ENCODE measurements at regions not wholly inside any gene's neighbourhood (a gene's known extent, or its start where the extent isn't known, plus 50 kb on each side); places are given as distances from the start of the nearest gene placed in this dataset.
A peak's percentile ranks its signal among the peaks of the same experiment; 100 is the strongest.

- DNase-seq, result no peak
Measured at GRCh38 chr5:153030755-153031725, 459.4 kb upstream of the GRIA1 start.

- DNase-seq, result no peak
Measured at GRCh38 chr5:153039501-153039900, 451.0 kb upstream of the GRIA1 start.

GRCh38 chr5:153043886-153044285, 446.6 kb upstream of the GRIA1 start:
- DNase-seq, result no peak

GRCh38 chr5:153050496-153051179, 439.8 kb upstream of the GRIA1 start:
- DNase-seq, result no peak

DNA sequence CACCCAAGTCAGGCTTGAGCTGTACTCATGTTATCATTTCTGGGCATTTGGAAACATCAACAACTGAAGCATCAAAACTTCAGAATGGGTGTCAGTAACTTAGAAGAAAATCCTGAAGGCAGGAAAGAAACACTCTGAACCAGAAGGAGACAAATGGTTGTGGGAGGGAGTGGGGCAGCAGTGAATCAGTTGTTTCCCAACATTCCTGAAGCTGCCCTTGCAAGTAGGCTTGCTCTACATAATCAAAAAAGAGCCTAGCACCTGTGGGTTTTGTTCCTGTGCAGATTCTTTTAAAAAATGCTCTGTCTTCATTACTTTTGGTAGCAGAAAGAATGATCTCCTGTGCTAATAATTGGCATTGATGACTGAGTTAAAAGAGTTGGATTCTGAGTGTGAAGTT, 424.2 kb upstream of the GRIA1 start:
- DNase-seq, result no peak

DNA sequence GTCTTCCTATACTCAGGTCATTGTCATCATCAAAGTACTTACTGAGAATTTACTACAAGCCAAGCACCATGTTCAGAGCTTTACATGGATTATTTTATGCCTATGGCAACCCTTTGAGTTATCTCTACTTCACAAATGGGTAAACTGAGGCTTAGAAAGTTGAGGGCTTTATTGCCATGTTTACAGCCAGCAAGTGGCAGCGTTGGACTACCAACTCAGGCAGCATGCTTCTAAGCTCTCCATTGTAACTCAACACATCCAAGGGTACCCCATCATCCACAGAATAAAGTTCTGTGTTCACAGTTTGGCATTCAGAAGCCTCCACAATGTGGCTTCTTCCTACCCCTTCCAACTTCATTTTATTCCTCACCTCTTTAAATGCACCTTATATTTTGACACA, 422.6 kb upstream of the GRIA1 start:
- no peak for DNase-seq

DNA sequence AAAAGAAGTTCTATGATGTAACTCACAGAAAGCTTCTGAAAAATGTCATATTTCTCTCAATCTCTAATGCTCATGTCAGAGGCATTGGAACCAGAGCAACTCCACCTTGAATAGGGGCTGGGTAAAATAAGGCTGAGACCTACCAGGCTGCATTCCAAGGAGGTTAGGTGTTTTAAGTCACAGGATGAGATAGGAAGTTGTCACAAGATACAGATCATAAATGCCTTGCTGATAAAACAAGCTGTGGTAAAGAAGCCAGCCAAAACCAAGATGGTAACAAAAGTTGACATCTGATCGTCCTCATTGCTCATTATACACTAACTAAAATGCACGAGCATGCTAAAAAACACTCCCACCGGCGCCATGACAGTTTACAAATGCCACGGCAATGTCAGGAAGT, 411.1 kb upstream of the GRIA1 start:
- no peak for DNase-seq

- no peak for DNase-seq
Measured at GRCh38 chr5:153080940-153081339, 409.5 kb upstream of the GRIA1 start.

DNA sequence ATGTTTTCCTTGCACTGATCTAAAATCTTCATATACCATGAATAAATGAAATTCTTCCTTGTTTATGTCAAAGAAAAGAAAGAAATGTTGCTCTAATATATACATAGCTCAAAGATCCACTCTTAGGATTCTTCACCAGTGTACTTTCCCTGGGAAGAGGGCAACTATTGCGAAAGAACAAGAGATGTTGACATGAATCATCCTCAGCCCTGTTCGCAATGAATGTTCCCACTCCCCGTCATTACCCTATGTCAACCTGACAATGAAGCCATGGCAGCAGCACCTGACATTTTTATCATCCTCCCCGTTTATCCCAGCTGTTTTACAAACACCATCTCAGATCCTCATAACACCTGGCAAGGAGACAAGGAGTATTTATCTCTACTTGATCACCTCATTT, 409.1 kb upstream of the GRIA1 start:
- no peak for DNase-seq

DNA sequence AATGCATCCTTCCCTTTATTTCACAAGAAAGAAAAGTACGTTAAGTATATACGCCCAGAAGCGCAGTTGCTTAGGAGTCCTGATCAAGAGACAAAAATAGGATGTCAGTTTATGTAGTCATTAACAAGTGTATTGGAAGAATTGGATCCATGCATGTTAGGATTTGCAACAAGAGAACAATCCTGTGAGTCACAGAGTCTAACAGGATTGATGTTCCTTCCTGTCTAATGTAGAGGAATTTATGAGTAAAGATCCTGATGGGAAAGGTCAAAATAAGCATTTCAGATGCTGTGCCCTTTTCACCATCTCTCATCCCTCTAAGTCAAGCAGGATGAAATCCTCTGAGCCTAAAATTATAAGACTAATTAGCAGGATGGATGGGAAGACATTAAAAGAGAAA, 406.0 kb upstream of the GRIA1 start:
- no peak for DNase-seq

DNA sequence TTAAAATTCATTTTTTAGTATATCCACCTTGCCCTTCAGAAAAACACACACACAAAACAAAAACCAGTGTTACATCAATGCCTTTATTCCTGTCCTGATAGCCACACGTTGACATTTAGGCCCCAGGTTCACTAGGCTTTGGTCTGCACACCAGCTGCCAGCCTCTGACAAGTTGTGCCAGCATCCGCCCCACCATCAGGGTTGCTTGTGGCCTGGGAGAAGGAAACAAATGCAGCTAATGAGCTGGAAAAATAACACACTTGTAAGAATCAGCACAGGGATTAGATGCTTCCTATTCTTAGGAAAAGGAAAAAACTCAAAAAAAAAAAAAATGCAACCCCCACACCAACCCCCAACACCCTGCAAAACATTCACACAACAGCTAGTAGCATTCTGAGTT, 404.0 kb upstream of the GRIA1 start:
- DNase-seq, result peak; percentile 34

GRCh38 chr5:153088538-153088937, 401.9 kb upstream of the GRIA1 start:
- no peak for DNase-seq

- no peak for DNase-seq
Measured at GRCh38 chr5:153094333-153094732, 396.1 kb upstream of the GRIA1 start.

DNA sequence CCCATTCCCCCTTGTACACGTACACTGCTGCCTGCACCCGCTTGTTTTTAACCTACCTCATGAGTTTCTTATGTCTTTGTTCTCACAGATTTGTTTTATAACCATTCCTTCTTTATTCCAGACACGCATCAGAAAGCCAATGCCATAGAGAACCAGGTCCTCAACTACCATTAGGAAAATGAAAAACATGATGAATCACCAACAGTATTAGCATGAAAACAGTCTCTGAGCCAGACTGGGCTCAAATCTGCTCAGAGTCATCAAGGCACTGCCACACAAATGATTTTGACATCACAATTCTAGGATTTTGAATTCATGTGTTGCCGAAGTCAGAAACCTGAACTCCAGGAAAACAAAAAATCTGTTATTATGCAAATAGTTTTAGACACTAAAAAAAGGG, 394.1 kb upstream of the GRIA1 start:
- no peak for DNase-seq

- DNase-seq, result no peak
Measured at GRCh38 chr5:153099328-153099727, 391.1 kb upstream of the GRIA1 start.

GRCh38 chr5:153101235-153102180, 389.0 kb upstream of the GRIA1 start:
- DNase-seq, result no peak

DNA sequence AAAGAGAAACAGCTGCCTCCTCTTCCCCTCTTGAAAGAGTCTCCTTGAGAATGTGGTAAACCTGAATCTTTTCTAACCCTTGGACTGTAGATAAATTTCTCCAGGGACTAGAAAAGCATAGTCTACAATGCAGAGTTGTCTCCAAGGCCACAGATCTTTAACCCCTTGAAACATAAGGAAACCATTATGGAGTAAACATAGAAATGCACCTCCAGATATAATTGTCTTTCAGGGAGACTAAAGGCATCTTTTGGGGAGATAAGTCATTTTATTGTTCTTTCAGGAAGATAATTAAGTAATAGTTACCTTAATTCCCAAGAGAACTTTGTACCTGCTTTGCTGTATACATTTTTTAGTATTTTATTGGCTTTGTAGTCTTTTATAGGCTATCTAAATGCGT, 373.6 kb upstream of the GRIA1 start:
- DNase-seq, result no peak

DNA sequence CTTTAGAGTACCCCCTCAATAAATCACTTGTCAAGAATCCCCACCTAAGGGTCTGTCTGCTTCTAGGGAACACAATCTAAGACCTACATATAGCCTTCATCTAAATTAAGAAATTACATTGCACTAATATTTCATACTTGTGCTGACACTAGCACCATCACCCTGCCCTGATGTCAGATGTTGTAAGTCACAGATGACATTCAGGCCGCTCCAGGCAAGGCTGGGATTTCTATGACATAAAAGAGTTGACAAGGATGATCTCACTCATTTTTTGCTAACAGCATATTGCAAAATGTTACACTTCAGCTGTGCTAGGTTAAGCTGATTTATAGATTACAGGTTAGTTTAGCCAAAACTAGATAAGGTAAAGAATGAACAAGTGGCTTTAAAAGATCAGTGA, 372.5 kb upstream of the GRIA1 start:
- no peak for DNase-seq

DNA sequence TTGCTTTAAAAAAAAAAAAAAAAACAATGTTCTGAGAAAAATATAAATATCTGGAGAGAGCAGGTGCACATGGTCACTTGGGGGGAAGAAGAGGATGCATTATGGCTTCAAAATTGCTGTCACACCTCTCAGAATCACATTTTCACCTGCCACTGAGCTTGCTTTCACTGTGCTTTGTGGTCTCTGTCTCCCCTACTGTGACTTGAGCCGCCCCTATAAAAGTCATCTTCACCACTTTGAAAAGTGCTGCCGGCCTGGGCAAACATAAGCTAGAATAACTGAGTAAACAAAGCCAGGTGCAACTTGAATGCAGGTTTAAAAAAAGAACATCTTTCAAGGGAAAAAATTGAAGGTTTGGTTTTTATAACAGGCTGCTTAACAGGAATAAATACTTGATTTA, 368.1 kb upstream of the GRIA1 start:
- DNase-seq, result peak; percentile 97

GRCh38 chr5:153130296-153130695, 360.2 kb upstream of the GRIA1 start:
- DNase-seq, result no peak

- DNase-seq, result no peak
Measured at GRCh38 chr5:153135411-153135810, 355.1 kb upstream of the GRIA1 start.

DNA sequence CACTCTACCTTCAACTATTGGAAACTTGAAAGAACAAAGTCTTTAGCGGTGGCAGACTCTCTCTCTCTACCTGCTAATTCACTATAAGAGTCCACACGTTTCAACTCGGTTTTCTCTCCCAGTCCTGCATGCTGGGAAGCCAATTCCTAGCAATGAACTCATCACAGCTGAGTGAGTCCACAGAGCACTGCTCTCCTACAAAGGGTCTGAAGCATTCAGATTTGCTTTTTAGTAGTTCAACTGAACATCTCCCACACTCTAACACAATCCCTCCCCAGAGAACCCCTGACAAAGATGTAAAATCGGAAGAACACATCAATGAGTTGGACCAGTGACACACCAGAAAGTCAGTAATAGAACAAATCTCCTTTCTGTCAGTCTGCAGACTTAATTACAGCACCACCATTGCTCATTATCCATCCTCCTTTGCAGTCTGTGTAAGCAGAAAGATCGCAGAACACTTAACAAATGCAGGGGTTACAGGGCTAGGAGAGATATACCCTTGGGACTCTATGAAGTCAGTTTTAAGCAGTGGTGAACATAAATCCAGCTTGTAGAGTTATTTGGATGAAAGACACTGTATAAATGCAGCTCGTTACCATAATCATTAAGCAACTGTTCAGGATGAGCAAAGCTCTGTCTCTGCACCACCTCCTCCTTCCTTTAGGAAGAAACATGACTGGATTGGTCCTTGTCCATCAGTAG, 353.4 kb upstream of the GRIA1 start:
- no peak for DNase-seq

Data from NCI-H1092 treated with DMSO at 0.1 percent for 48 hours (cell line).